ENCODE measurements at regions not wholly inside any gene's neighbourhood (a gene's known extent, or its start where the extent isn't known, plus 50 kb on each side); places are given as distances from the start of the nearest gene placed in this dataset.

GRCh38 chr12:59219148-59219547 lies 298.8 kb upstream of the LRIG3 start:
- TF ChIP-seq CTCF (IDR thresholded peaks at IDR 0.05 in 2 of 3, conservative IDR thresholded peaks at IDR 0.05 in 1 of 3; ENCODE audit: borderline replicate concordance in 1 of 3, insufficient read depth in 1 of 3, low read depth in 2 of 3, low read length in 2 of 3): no peak
- no peak for TF ChIP-seq EGR1 (IDR thresholded peaks at IDR 0.05; ENCODE audit: low read depth)
- TF ChIP-seq ELF1 (IDR thresholded peaks at IDR 0.05; ENCODE audit: borderline replicate concordance, low read depth): no peak
- TF ChIP-seq POLR2AphosphoS5 (IDR thresholded peaks at IDR 0.05; ENCODE audit: low read depth, low read length): no peak
- no peak for TF ChIP-seq EZH2phosphoT487 (IDR thresholded peaks at IDR 0.05; ENCODE audit: borderline replicate concordance)
- no peak for TF ChIP-seq CEBPB (IDR thresholded peaks at IDR 0.05; ENCODE audit: low read depth)
- TF ChIP-seq EZH2 (IDR thresholded peaks at IDR 0.05): no peak
- no peak for TF ChIP-seq JUND (IDR thresholded peaks at IDR 0.05)
- TF ChIP-seq REST (IDR thresholded peaks at IDR 0.05; ENCODE audit: low read depth): no peak
- no peak for TF ChIP-seq SRF (IDR thresholded peaks at IDR 0.05; ENCODE audit: low read depth)
- TF ChIP-seq RAD21 (IDR thresholded peaks at IDR 0.05; ENCODE audit: low read depth): no peak
